ENCODE measurements at regions not wholly inside any gene's neighbourhood (a gene's known extent, or its start where the extent isn't known, plus 50 kb on each side); places are given as distances from the start of the nearest gene placed in this dataset.

GRCh38 chr4:97317201-97317600 is 826.1 kb downstream of the STPG2 start:
- TF ChIP-seq CTCF (conservative IDR thresholded peaks at IDR 0.05; ENCODE audit: low read depth in 2 of 2), result no peak
- no peak for TF ChIP-seq CREB1 (CRISPR knock-in tag; IDR thresholded peaks at IDR 0.05; ENCODE audit: low read depth)
- no peak for TF ChIP-seq REST (IDR thresholded peaks at IDR 0.05; ENCODE audit: unreplicated experiment)
- TF ChIP-seq EZH2 (IDR thresholded peaks at IDR 0.05; ENCODE audit: low read depth, unreplicated experiment), result no peak
- TF ChIP-seq POLR2AphosphoS5 (IDR thresholded peaks at IDR 0.05; ENCODE audit: low read depth), result no peak
- TF ChIP-seq EZH2phosphoT487 (IDR thresholded peaks at IDR 0.05; ENCODE audit: unreplicated experiment), result no peak
- no peak for TF ChIP-seq ZNF114 (CRISPR knock-in tag; IDR thresholded peaks at IDR 0.05)
- TF ChIP-seq JUNB (IDR thresholded peaks at IDR 0.05; ENCODE audit: unreplicated experiment), result no peak
- no peak for TF ChIP-seq NANOG (IDR thresholded peaks at IDR 0.05; ENCODE audit: borderline replicate concordance)
- TF ChIP-seq STAT1 (IDR thresholded peaks at IDR 0.05; ENCODE audit: unreplicated experiment), result no peak
- no peak for TF ChIP-seq ETS1 (IDR thresholded peaks at IDR 0.05)
- TF ChIP-seq ZNF331 (CRISPR knock-in tag; IDR thresholded peaks at IDR 0.05; ENCODE audit: low read depth), result no peak
- TF ChIP-seq ZNF462 (CRISPR knock-in tag; IDR thresholded peaks at IDR 0.05), result no peak

Data from GM23338 (cell line).